Spleen (tissue), 3 donors: ENCODE measurements at regions not wholly inside any gene's neighbourhood (a gene's known extent, or its start where the extent isn't known, plus 50 kb on each side); places are given as distances from the start of the nearest gene placed in this dataset.

ENCODE experiments used
- POLR2A ChIP-seq, 3 donors: fragments of 450-650 bp; IDR thresholded peaks; one replicate each; pipeline ENCODE4 v1.5.1; 2017; ENCODE audit warnings: antibody characterized with exemption in 3 of 3, mild to moderate bottlenecking in 1 of 3
- POLR2AphosphoS5 ChIP-seq, 3 donors: sonication (generic); formaldehyde crosslinking; IDR thresholded peaks; one replicate each; pipeline ENCODE4 v1.5.1; 2017; ENCODE audit warnings: antibody characterized with exemption in 3 of 3

GRCh38 chr12:66837311-66837627, 158.4 kb upstream of the GRIP1 start:
- TF ChIP-seq POLR2A (IDR thresholded peaks at IDR 0.05) (no peak), POLR2AphosphoS5 (IDR thresholded peaks at IDR 0.05) (no peak)
